ENCODE measurements at regions not wholly inside any gene's neighbourhood (a gene's known extent, or its start where the extent isn't known, plus 50 kb on each side); places are given as distances from the start of the nearest gene placed in this dataset.
"Not testable (repeated sequence)": the region's sequence is repeated elsewhere in the genome, so short reads cannot be mapped to it uniquely, and the experiment has no call there.

DNA sequence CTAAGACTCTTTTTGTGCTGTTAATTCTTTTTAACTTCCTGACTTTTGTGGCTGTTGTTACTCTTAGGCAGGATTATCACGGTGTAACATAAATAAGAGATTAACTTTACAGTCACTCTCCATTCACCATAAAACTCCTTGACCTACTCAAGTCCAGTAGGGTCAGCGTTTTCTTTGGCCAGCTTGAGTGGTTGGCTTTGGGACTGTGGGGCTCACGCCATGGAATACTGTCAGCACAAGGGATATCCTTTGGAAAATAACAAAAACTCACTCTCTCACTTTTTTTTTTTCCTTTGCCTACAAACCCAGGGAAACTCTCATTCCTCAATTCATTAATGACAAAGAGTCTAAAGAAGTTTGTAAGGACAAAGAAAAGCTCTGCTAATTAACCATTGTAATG, 89.4 kb upstream of the TLL1 start:
- no peak for DNase-seq

- DNase-seq, result no peak
Measured at GRCh38 chr4:165784672-165785071, 88.4 kb upstream of the TLL1 start.

DNA sequence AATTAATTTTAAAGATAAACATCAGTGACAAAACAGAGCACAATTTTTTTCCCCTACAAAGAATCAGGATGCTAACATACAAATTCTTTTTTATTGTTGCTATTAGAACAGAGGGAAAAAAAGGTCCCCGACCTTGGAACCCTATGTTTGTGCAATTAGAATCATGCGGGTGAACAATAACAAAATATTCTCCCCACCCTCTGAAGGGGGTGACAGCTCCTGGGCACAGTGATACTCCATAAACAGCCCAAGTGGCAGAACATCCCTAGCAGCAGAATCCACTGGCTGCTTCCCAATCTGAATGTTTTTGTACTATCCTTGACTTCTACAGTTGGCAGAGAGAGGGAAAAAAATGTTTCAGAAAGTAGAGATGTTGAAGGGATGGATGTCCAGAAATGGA, 87.7 kb upstream of the TLL1 start:
- no peak for DNase-seq

- no peak for DNase-seq
Measured at GRCh38 chr4:165787516-165788274, 85.3 kb upstream of the TLL1 start.

- DNase-seq, result no peak
Measured at GRCh38 chr4:165788686-165789463, 84.2 kb upstream of the TLL1 start.

- no peak for DNase-seq
Measured at GRCh38 chr4:165793236-165793635, 79.8 kb upstream of the TLL1 start.

DNA sequence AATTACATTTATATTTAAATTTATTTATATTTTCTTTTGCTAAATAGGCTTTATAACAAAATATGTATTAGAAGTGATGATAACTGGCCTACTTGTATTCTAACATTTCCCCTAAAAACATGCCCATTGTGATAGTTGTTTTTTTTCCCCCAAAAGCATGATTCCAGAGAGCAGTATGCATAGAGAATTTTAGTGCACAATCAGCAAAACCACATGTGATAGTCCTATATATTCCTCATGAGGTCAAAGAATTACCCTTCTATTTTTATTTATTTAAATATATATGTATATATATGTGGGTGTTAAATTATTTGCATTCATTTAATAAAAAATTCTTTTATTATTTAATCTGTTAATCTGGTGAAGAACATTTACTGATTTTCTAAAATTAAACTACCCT, 78.2 kb upstream of the TLL1 start:
- DNase-seq, result no peak

- peak; percentile 9 for DNase-seq
Measured at GRCh38 chr4:165799384-165799815, 73.6 kb upstream of the TLL1 start.

DNA sequence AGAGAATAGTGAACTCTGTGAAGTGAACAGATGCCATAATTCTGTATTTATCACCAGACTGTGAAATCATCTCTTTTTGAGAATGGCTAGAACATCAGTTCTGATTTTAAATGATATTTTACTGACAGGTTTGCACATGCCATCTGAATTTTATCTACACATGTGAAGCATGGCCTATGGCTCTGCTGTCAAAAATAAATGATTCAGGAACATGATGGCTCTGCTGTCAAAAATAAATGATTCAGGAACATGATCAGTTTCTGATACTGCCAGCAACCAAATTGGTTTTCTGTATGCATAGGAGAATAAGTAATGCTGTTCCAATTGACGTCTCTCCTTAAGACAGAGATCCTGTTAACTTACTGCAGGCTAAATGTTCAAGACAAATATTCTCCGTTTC, 70.6 kb upstream of the TLL1 start:
- no peak for DNase-seq

DNA sequence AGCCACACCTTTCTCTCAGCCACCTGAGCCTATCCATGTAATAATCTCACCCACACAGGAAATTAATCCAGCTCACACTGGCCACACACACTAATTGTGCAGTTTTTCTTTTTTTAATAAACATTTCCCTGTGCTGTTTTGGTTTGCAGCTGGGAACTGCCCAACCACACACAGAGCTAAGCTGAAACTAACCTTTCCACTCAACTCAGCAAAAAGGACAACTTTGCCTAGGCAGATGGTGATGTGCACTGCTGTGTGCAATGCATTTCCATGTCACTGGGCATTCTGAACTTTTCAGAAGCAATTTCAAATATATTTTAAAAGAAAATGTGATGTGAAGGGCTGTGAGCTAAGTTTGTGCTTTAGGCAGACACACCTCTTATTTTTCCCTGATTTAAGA, 70.0 kb upstream of the TLL1 start:
- no peak for DNase-seq

DNA sequence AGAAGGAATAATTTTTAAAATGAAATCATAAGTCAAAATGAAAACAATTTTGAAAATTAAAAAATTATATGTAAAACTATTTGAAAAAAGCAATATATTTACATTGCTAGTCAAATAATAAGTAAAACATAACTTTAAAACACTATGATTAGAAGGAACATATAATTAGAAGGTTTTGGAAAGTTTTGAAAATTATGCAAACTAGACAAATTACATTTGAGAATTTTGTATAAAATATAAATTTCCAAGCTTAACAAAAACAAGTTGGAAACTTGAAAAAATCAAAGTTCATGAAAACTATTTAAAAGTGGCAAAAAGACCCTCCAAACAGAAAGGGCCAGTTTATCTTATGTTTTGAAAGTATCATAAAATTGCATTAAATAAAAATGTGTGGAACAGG, 67.6 kb upstream of the TLL1 start:
- DNase-seq, result no peak

DNA sequence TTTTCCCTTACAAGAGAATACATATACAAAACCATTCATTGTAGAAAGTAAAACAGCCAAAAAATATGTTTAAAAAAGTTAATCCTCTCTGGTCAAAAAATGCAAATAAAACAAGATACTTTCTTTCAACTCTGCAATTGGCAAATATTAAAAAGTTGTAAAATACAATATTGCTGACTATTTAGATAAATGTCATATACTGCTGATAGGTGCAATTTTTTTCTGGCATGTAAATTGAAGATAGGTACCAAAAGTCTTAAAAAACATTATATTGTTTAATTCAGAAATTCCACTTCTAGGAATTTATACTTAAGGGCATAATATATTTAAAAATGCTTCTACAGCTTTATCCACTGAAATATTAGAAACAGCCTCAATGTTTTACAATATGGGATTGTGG, 66.4 kb upstream of the TLL1 start:
- DNase-seq, result no peak

DNA sequence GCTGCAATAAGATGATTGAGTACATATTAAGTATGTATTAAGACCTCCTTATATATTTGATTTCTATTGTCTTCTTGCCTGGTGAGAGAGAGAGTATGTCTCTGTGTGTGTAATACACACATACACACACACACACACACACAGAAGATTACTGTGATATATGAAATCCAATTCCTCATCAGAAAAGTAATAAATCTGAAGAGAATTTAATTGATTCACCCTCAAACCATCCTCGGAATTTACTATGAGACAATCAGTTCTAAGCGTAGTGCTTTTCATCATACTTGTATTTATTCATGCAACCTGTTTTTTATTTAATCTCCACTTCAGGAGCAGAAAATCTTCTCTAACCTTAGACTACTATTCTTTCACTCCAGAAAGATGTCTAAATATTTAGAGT, 62.3 kb upstream of the TLL1 start:
- no peak for DNase-seq

DNA sequence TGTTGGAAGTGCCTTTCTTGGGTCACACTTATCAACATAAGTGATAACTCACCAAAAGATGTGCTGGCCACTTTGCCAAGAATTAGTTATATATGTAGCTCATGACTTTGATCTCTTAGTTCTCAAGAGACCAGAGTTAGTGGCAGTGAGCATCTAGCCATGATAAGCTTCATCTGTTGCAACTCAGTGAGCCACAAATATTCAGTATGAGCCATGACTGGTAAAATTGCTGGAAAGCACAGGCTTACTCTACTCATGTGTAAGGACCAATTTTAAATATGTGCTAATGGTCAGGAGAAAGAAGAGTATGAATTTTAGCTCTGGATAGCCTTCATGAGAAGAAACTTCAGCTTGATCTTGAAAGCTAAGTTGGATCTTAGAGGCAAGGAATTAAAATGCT, 59.4 kb upstream of the TLL1 start:
- no peak for DNase-seq

DNA sequence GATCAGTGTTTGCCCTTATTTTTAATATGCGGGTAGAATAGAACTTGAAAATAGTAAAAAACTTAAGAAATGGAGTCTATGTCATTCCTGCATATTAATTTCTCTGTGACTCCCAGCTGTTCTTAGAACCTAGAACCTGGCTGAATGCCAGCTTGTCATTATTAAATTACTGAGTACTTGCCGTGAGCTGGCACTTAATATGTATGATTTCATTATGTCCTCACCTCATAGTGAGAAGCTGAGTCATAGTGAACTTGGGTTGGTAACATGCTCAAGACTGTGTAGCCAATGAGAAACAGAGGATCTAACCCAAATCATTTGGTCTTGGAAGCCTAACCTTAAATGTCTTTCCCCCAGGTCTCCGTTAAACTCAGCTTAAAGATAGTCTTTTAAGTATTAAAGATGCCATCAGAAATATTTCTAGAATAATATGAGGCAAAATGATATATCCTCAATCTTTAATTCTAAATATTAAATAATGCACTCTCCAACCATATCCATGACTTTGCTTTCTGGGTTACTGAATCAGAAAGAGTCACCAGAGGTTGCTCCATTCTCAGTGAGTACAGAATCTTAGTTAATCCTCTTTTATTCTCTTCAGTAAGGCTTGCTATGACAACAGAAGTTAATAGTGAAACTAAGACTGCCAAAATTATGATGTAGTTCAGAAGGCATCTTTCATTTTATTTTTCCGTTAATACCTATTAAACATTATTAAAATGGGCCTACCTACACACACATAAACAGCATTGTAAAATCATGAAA, 58.6 kb upstream of the TLL1 start:
- no peak for DNase-seq

GRCh38 chr4:165819126-165819525, 53.9 kb upstream of the TLL1 start:
- not testable (repeated sequence) for DNase-seq
